Astrocyte (in vitro differentiated cells and primary cell): ENCODE measurements at regions not wholly inside any gene's neighbourhood (a gene's known extent, or its start where the extent isn't known, plus 50 kb on each side); places are given as distances from the start of the nearest gene placed in this dataset.
"Not testable (repeated sequence)": the region's sequence is repeated elsewhere in the genome, so short reads cannot be mapped to it uniquely, and the experiment has no call there.

Experiments used
- DNase-seq: peaks from one replicate; pipeline ENCODE4 v3.0.0-alpha.2; 2010; ENCODE audit warnings: low read depth
- FAIRE-seq: peaks from 2 replicates; lab custom pipeline; 2011; peaks lifted over from hg19 to GRCh38; lab: Jason Lieb, UNC
- H2AFZ ChIP-seq: 2 replicates; pipeline ENCODE4 v1.6.0; 2012; ENCODE audit warnings: low read depth, low read length, inconsistent platforms
- H3K27ac ChIP-seq: 2 replicates; pipeline ENCODE4 v1.5.1; 2011; ENCODE audit warnings: low read depth, low read length, inconsistent platforms
- H3K27me3 ChIP-seq: 2 replicates; pipeline ENCODE4 v1.6.0; 2011; ENCODE audit warnings: low read length, inconsistent platforms; ENCODE audit not compliant: insufficient read depth
- H3K36me3 ChIP-seq: 2 replicates; pipeline ENCODE4 v1.5.1; 2011; ENCODE audit warnings: low read length, inconsistent platforms; ENCODE audit not compliant: insufficient read depth
- H3K4me1 ChIP-seq: 2 replicates; pipeline ENCODE4 v1.5.1; 2011; ENCODE audit warnings: low read length, inconsistent platforms; ENCODE audit not compliant: insufficient read depth
- H3K4me2 ChIP-seq: 2 replicates; pipeline ENCODE4 v1.6.0; 2012; ENCODE audit warnings: low read length, inconsistent platforms
- H3K4me3 ChIP-seq: 2 replicates; pipeline ENCODE4 v1.5.1; 2011; ENCODE audit warnings: low read depth, mild to moderate bottlenecking, low read length, inconsistent platforms; ENCODE audit not compliant: insufficient read depth
- H3K79me2 ChIP-seq: 2 replicates; pipeline ENCODE4 v1.6.0; 2012; ENCODE audit warnings: mild to moderate bottlenecking, low read length, inconsistent platforms; ENCODE audit not compliant: insufficient read depth
- H3K9ac ChIP-seq: 2 replicates; pipeline ENCODE4 v1.6.0; 2012; ENCODE audit warnings: mild to moderate bottlenecking, low read length, inconsistent platforms
- H3K9me3 ChIP-seq: 2 replicates; pipeline ENCODE4 v1.5.1; 2012; ENCODE audit warnings: low read depth, mild to moderate bottlenecking, low read length, inconsistent platforms; ENCODE audit not compliant: insufficient read depth
- H4K20me1 ChIP-seq: 2 replicates; pipeline ENCODE4 v1.6.0; 2012; ENCODE audit warnings: low read length, inconsistent platforms; ENCODE audit not compliant: insufficient read depth
- H3K27ac Mint-ChIP-seq: one replicate; pipeline ENCODE4 v1.8.0; 2021; ENCODE audit warnings: mild to moderate bottlenecking, mixed read lengths; ENCODE audit not compliant: unreplicated experiment
- H3K27me3 Mint-ChIP-seq: one replicate; pipeline ENCODE4 v1.8.0; 2021; ENCODE audit warnings: low read depth, mixed read lengths; ENCODE audit not compliant: unreplicated experiment
- H3K36me3 Mint-ChIP-seq: one replicate; pipeline ENCODE4 v1.8.0; 2021; ENCODE audit warnings: low read depth, mixed read lengths; ENCODE audit not compliant: unreplicated experiment
- H3K4me1 Mint-ChIP-seq: one replicate; pipeline ENCODE4 v1.8.0; 2021; ENCODE audit warnings: low read depth, mixed read lengths; ENCODE audit not compliant: unreplicated experiment
- H3K4me3 Mint-ChIP-seq: one replicate; pipeline ENCODE4 v1.8.0; 2021; ENCODE audit warnings: mild to moderate bottlenecking, moderate library complexity, mixed read lengths; ENCODE audit not compliant: unreplicated experiment
- H3K9me3 Mint-ChIP-seq: one replicate; pipeline ENCODE4 v1.8.0; 2021; ENCODE audit warnings: mild to moderate bottlenecking, mixed read lengths; ENCODE audit not compliant: unreplicated experiment

DNA sequence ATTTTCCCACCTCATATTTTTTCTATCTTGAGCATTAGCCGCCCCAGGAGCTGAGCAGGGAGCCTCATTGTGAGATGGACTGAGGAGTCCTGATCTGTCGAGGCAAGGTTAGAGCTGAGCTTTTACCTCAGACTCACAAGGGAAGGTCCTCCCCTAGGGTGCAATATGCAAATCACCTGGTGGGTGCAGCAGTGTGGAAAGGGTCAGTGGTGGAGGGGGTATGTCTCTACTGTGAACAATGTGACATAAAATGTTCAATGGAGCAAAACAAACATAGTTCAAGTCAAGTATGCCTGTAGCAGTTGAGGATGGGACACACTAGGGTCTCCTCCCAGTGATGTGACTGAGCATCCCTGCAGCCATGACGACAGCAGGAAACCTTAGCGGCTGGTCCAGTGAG, 219.2 kb downstream of the ANKRD36 start:
- H3K9me3 Mint-ChIP-seq, H2AFZ ChIP-seq, H3K9me3 ChIP-seq, H3K27ac Mint-ChIP-seq, H3K36me3 ChIP-seq, H4K20me1 ChIP-seq, H3K27ac ChIP-seq, H3K4me3 ChIP-seq, DNase-seq, FAIRE-seq, H3K4me3 Mint-ChIP-seq, H3K4me1 ChIP-seq, H3K36me3 Mint-ChIP-seq, H3K79me2 ChIP-seq, H3K9ac ChIP-seq, H3K27me3 ChIP-seq, H3K27me3 Mint-ChIP-seq, H3K4me2 ChIP-seq, H3K4me1 Mint-ChIP-seq: not testable (repeated sequence)

DNA sequence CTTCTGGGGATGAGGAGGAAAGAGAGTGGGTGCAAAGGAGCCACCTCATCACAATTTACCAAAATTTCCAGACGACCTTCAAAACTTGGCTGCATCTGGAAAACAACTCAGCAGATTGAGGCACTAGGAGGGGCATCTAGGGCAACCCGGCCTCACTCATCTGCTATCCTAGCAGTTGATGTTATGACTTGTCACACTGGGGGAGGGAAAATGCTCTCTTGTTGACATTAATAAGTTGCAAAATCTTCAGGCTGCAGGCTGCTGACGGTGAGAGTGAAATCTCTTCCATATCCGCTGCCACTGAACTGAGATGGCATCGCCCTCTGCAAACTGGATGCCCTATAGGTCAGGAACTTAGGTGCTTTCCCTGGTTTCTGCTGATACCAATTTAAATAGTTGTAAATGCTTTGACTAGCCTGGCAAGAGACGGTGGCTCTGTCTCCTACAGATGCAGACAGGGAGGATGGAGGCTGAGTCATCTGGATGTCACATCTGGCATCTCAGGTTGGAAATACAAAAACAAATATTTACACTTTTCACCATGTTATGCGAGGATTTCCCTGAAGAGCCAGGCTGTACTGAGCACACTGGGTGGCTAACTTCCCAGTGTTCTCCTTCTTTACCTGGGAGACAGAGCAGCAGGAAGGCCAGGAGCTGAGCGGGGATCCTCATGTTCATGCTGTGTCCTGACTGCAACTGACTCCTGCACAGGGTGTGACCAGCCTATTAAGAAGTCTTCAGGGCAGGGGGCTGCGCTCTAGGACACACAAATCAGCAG, 209.2 kb downstream of the ANKRD36 start:
- H3K4me1 ChIP-seq, H3K4me1 Mint-ChIP-seq, H4K20me1 ChIP-seq, H2AFZ ChIP-seq, DNase-seq, H3K36me3 ChIP-seq, H3K27ac ChIP-seq, H3K9ac ChIP-seq, H3K9me3 Mint-ChIP-seq, H3K27me3 Mint-ChIP-seq, H3K27me3 ChIP-seq, H3K27ac Mint-ChIP-seq, H3K4me2 ChIP-seq, H3K79me2 ChIP-seq, H3K9me3 ChIP-seq, H3K4me3 ChIP-seq, H3K36me3 Mint-ChIP-seq, FAIRE-seq, H3K4me3 Mint-ChIP-seq: not testable (repeated sequence)

DNA sequence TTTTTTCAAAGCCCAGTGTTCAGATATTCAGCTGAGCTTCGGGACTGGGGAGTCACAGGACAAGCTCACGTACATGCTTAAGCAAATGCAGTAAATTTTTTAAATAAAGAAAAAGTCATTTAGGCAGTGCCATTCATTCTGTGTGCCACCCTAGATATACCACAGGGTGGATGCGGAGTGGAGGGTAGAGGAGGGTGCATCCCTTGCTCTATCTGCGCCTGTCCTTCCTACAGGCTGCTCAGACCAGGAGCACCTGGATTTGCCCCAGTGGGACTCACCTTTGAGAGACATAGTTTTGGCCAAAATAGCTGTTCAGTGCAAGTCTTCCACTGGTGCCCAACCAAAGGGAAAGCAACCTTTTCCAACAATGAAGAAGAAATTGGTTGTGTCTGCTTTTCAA, 202.4 kb downstream of the ANKRD36 start:
- not testable (repeated sequence) for H3K9ac ChIP-seq, FAIRE-seq, DNase-seq, H3K36me3 Mint-ChIP-seq, H3K27me3 Mint-ChIP-seq, H3K27me3 ChIP-seq, H3K4me3 ChIP-seq, H3K4me3 Mint-ChIP-seq, H3K9me3 ChIP-seq, H3K27ac Mint-ChIP-seq, H3K4me1 Mint-ChIP-seq, H3K36me3 ChIP-seq, H2AFZ ChIP-seq, H3K79me2 ChIP-seq, H3K9me3 Mint-ChIP-seq, H3K4me1 ChIP-seq, H4K20me1 ChIP-seq, H3K27ac ChIP-seq, H3K4me2 ChIP-seq

DNA sequence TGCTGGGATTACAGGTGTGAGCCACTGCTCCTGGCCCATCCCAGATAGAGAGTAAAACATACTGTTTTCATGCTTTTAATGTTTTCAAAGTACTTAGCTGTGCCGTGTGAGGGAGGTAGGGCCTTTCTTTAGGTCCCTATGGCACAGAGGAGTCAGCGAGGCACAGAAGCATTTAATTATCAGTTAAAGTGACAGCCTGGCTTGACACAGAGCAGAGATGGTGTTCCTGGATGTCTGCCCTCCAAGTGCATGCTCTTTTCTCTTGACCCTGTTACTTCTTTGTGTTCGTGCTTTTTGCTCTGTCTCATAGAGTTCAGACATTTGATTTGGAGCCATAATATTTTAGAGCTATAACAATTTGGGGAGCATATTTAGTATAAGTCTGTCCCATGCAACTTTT, 199.5 kb downstream of the ANKRD36 start:
- H3K9ac ChIP-seq, H2AFZ ChIP-seq, FAIRE-seq, H3K9me3 ChIP-seq, H3K4me2 ChIP-seq, H3K4me3 Mint-ChIP-seq, H3K4me1 ChIP-seq, H3K27me3 Mint-ChIP-seq, H4K20me1 ChIP-seq, DNase-seq, H3K36me3 Mint-ChIP-seq, H3K27me3 ChIP-seq, H3K4me1 Mint-ChIP-seq, H3K79me2 ChIP-seq, H3K9me3 Mint-ChIP-seq, H3K27ac ChIP-seq, H3K27ac Mint-ChIP-seq, H3K4me3 ChIP-seq, H3K36me3 ChIP-seq: not testable (repeated sequence)

DNA sequence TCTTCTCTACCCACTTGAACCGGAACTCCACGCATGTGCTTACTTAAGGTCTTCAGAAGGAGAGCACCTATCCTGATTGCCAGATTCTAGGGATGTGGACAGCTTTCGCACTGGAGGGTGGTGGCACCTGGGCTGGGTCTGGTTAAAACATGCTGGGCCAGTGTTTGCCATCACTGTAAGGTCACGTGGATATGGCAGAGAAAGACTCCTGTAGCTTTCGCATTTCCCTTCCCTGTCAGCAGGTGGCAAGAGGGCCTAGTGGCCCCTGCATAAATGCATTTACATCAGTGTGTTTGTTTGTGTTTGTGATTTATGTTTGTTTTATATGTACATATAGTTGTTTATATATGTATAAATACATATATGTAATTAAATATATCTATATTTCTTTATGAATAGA, 192.5 kb downstream of the ANKRD36 start:
- not testable (repeated sequence) for H3K4me1 ChIP-seq, H3K36me3 ChIP-seq, H3K9me3 Mint-ChIP-seq, H3K4me2 ChIP-seq, H3K27me3 Mint-ChIP-seq, H3K4me1 Mint-ChIP-seq, H4K20me1 ChIP-seq, H3K36me3 Mint-ChIP-seq, H3K4me3 ChIP-seq, FAIRE-seq, H3K27ac Mint-ChIP-seq, H3K27ac ChIP-seq, H3K9ac ChIP-seq, H2AFZ ChIP-seq, DNase-seq, H3K27me3 ChIP-seq, H3K9me3 ChIP-seq, H3K79me2 ChIP-seq, H3K4me3 Mint-ChIP-seq

DNA sequence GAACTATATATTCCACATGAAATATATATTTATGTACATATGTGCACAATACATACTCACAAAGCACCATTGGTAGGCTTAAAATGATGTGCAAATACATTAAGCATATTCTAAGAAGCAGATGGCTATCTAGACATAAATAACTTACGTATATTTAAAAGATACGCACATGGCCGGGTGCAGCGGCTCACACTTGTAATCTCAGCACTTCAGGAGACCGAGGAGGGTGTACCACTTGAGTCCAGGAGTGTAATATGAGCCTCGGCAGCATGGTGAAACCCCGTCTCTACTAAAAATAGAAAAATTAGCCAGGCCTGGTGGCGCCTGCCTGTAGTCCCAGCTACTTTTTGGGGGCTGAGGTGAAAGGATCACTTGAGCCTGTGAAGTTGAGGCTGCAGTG, 189.9 kb downstream of the ANKRD36 start:
- not testable (repeated sequence) for H2AFZ ChIP-seq, H3K4me2 ChIP-seq, H3K4me3 ChIP-seq, H3K36me3 Mint-ChIP-seq, H3K36me3 ChIP-seq, DNase-seq, H3K27me3 Mint-ChIP-seq, H3K27ac Mint-ChIP-seq, H3K9me3 Mint-ChIP-seq, H3K4me3 Mint-ChIP-seq, FAIRE-seq, H3K27ac ChIP-seq, H3K4me1 Mint-ChIP-seq, H3K9me3 ChIP-seq, H3K4me1 ChIP-seq, H3K27me3 ChIP-seq, H4K20me1 ChIP-seq, H3K9ac ChIP-seq, H3K79me2 ChIP-seq
